ENCODE measurements at regions not wholly inside any gene's neighbourhood (a gene's known extent, or its start where the extent isn't known, plus 50 kb on each side); places are given as distances from the start of the nearest gene placed in this dataset.
A peak's percentile ranks its signal among the peaks of the same experiment; 100 is the strongest.

- no peak for DNase-seq
Measured at GRCh38 chr2:10238991-10239485, 63.7 kb upstream of the HPCAL1 start.

- DNase-seq, result no peak
Measured at GRCh38 chr2:10239561-10239967, 63.1 kb upstream of the HPCAL1 start.

- DNase-seq, result no peak
Measured at GRCh38 chr2:10240161-10240681, 62.5 kb upstream of the HPCAL1 start.

GRCh38 chr2:10240911-10241610 is 61.6 kb upstream of the HPCAL1 start:
- DNase-seq, result no peak

GRCh38 chr2:10241641-10242430 is 60.9 kb upstream of the HPCAL1 start:
- DNase-seq, result peak; percentile 38 to 57 (median 53)

- DNase-seq, result no peak
Measured at GRCh38 chr2:10242451-10242850, 60.3 kb upstream of the HPCAL1 start.

GRCh38 chr2:10242998-10243925 is 59.4 kb upstream of the HPCAL1 start:
- no peak for DNase-seq

- DNase-seq, result no peak
Measured at GRCh38 chr2:10243926-10244270, 58.8 kb upstream of the HPCAL1 start.

GRCh38 chr2:10245021-10245420 is 57.7 kb upstream of the HPCAL1 start:
- DNase-seq, result no peak

- DNase-seq, result no peak
Measured at GRCh38 chr2:10245661-10246060, 57.0 kb upstream of the HPCAL1 start.

GRCh38 chr2:10246370-10246769 is 56.3 kb upstream of the HPCAL1 start:
- no peak for DNase-seq

- DNase-seq, result no peak
Measured at GRCh38 chr2:10246831-10247230, 55.9 kb upstream of the HPCAL1 start.

GRCh38 chr2:10249798-10250197 is 52.9 kb upstream of the HPCAL1 start:
- no peak for DNase-seq

- no peak for DNase-seq
Measured at GRCh38 chr2:10252224-10252623, 50.5 kb upstream of the HPCAL1 start.

- no peak for DNase-seq
Measured at GRCh38 chr2:10252661-10253060, 50.0 kb upstream of the HPCAL1 start.
